ENCODE measurements at regions not wholly inside any gene's neighbourhood (a gene's known extent, or its start where the extent isn't known, plus 50 kb on each side); places are given as distances from the start of the nearest gene placed in this dataset.

GRCh38 chr18:54433368-54433767 lies 75.7 kb downstream of the C18orf54 start:
- H3K27me3 ChIP-seq (ENCODE audit: control insufficient read depth in 2 of 2, insufficient read depth in 2 of 2, low read length in 2 of 2), result no peaks in the 10 kb centered on the region
- no peaks in the 10 kb centered on the region for H3K9me3 ChIP-seq (ENCODE audit: control insufficient read depth in 2 of 2, low read length in 2 of 2)
- no peak overlapping the region for H3K4me3 ChIP-seq (ENCODE audit: low read length in 2 of 2)
- peaks cover 2 to 5% of the 10 kb centered on the region in 2 donors for H3K4me1 ChIP-seq (ENCODE audit: control insufficient read depth in 2 of 2, insufficient read depth in 2 of 2, low read length in 2 of 2)
- no peak overlapping the region for H3K27ac ChIP-seq (ENCODE audit: low read depth in 2 of 2, low read length in 2 of 2)
- H3K9ac ChIP-seq (ENCODE audit: low read depth in 1 of 2, low read length in 2 of 2), result no peak overlapping the region
- no peaks in the 10 kb centered on the region for H3K36me3 ChIP-seq (ENCODE audit: control insufficient read depth in 2 of 2, insufficient read depth in 2 of 2, low read length in 2 of 2)

- Histone ChIP-seq H3K4me3 (ENCODE audit: low read length in 2 of 2) (no peak overlapping the region), H3K9ac (ENCODE audit: low read depth in 1 of 2, low read length in 2 of 2) (no peak overlapping the region), H3K27ac (ENCODE audit: low read depth in 2 of 2, low read length in 2 of 2) (no peak overlapping the region), H3K9me3 (ENCODE audit: control insufficient read depth in 2 of 2, low read length in 2 of 2) (no peaks in the 10 kb centered on the region), H3K4me1 (ENCODE audit: control insufficient read depth in 2 of 2, insufficient read depth in 2 of 2, low read length in 2 of 2) (peaks cover 2 to 5% of the 10 kb centered on the region in 2 donors), H3K36me3 (ENCODE audit: control insufficient read depth in 2 of 2, insufficient read depth in 2 of 2, low read length in 2 of 2) (no peaks in the 10 kb centered on the region), H3K27me3 (ENCODE audit: control insufficient read depth in 2 of 2, insufficient read depth in 2 of 2, low read length in 2 of 2) (no peaks in the 10 kb centered on the region)
These were observed 76.2 kb downstream of the C18orf54 start for GRCh38 chr18:54433857-54434256.

GRCh38 chr18:54434453-54434852 lies 76.7 kb downstream of the C18orf54 start:
- no peaks in the 10 kb centered on the region for H3K9me3 ChIP-seq (ENCODE audit: control insufficient read depth in 2 of 2, low read length in 2 of 2)
- no peak overlapping the region for H3K4me3 ChIP-seq (ENCODE audit: low read length in 2 of 2)
- no peak overlapping the region for H3K9ac ChIP-seq (ENCODE audit: low read depth in 1 of 2, low read length in 2 of 2)
- H3K27me3 ChIP-seq (ENCODE audit: control insufficient read depth in 2 of 2, insufficient read depth in 2 of 2, low read length in 2 of 2), result no peaks in the 10 kb centered on the region
- no peak overlapping the region for H3K27ac ChIP-seq (ENCODE audit: low read depth in 2 of 2, low read length in 2 of 2)
- no peaks in the 10 kb centered on the region for H3K36me3 ChIP-seq (ENCODE audit: control insufficient read depth in 2 of 2, insufficient read depth in 2 of 2, low read length in 2 of 2)
- peaks cover 2 to 5% of the 10 kb centered on the region in 2 donors for H3K4me1 ChIP-seq (ENCODE audit: control insufficient read depth in 2 of 2, insufficient read depth in 2 of 2, low read length in 2 of 2)

GRCh38 chr18:54436501-54436900 lies 78.8 kb downstream of the C18orf54 start:
- Histone ChIP-seq H3K27me3 (ENCODE audit: control insufficient read depth in 2 of 2, insufficient read depth in 2 of 2, low read length in 2 of 2) (no peaks in the 10 kb centered on the region), H3K36me3 (ENCODE audit: control insufficient read depth in 2 of 2, insufficient read depth in 2 of 2, low read length in 2 of 2) (no peaks in the 10 kb centered on the region), H3K4me3 (ENCODE audit: low read length in 2 of 2) (no peak overlapping the region), H3K4me1 (ENCODE audit: control insufficient read depth in 2 of 2, insufficient read depth in 2 of 2, low read length in 2 of 2) (peaks cover 2 to 3% of the 10 kb centered on the region in 2 donors), H3K9me3 (ENCODE audit: control insufficient read depth in 2 of 2, low read length in 2 of 2) (no peaks in the 10 kb centered on the region), H3K9ac (ENCODE audit: low read depth in 1 of 2, low read length in 2 of 2) (no peak overlapping the region), H3K27ac (ENCODE audit: low read depth in 2 of 2, low read length in 2 of 2) (no peak overlapping the region)

GRCh38 chr18:54440292-54440691 lies 82.6 kb downstream of the C18orf54 start:
- H3K27ac ChIP-seq (ENCODE audit: low read depth in 2 of 2, low read length in 2 of 2), result no peak overlapping the region
- H3K4me3 ChIP-seq (ENCODE audit: low read length in 2 of 2), result no peak overlapping the region
- H3K9me3 ChIP-seq (ENCODE audit: control insufficient read depth in 2 of 2, low read length in 2 of 2), result no peaks in the 10 kb centered on the region
- no peaks in the 10 kb centered on the region for H3K27me3 ChIP-seq (ENCODE audit: control insufficient read depth in 2 of 2, insufficient read depth in 2 of 2, low read length in 2 of 2)
- no peak overlapping the region for H3K9ac ChIP-seq (ENCODE audit: low read depth in 1 of 2, low read length in 2 of 2)
- no peaks in the 10 kb centered on the region for H3K36me3 ChIP-seq (ENCODE audit: control insufficient read depth in 2 of 2, insufficient read depth in 2 of 2, low read length in 2 of 2)
- no peaks in the 10 kb centered on the region for H3K4me1 ChIP-seq (ENCODE audit: control insufficient read depth in 2 of 2, insufficient read depth in 2 of 2, low read length in 2 of 2)

- no peak overlapping the region for H3K4me3 ChIP-seq (ENCODE audit: low read length in 2 of 2)
- H3K4me1 ChIP-seq (ENCODE audit: control insufficient read depth in 2 of 2, insufficient read depth in 2 of 2, low read length in 2 of 2), result no peaks in the 10 kb centered on the region
- no peaks in the 10 kb centered on the region for H3K27me3 ChIP-seq (ENCODE audit: control insufficient read depth in 2 of 2, insufficient read depth in 2 of 2, low read length in 2 of 2)
- no peak overlapping the region for H3K9ac ChIP-seq (ENCODE audit: low read depth in 1 of 2, low read length in 2 of 2)
- H3K27ac ChIP-seq (ENCODE audit: low read depth in 2 of 2, low read length in 2 of 2), result no peak overlapping the region
- H3K36me3 ChIP-seq (ENCODE audit: control insufficient read depth in 2 of 2, insufficient read depth in 2 of 2, low read length in 2 of 2), result no peaks in the 10 kb centered on the region
- no peaks in the 10 kb centered on the region for H3K9me3 ChIP-seq (ENCODE audit: control insufficient read depth in 2 of 2, low read length in 2 of 2)
These were observed 86.7 kb downstream of the C18orf54 start for GRCh38 chr18:54444319-54444914.

- H3K27me3 ChIP-seq (ENCODE audit: control insufficient read depth in 2 of 2, insufficient read depth in 2 of 2, low read length in 2 of 2), result no peaks in the 10 kb centered on the region
- H3K4me1 ChIP-seq (ENCODE audit: control insufficient read depth in 2 of 2, insufficient read depth in 2 of 2, low read length in 2 of 2), result no peaks in the 10 kb centered on the region
- H3K27ac ChIP-seq (ENCODE audit: low read depth in 2 of 2, low read length in 2 of 2), result no peak overlapping the region
- H3K9me3 ChIP-seq (ENCODE audit: control insufficient read depth in 2 of 2, low read length in 2 of 2), result no peaks in the 10 kb centered on the region
- no peak overlapping the region for H3K9ac ChIP-seq (ENCODE audit: low read depth in 1 of 2, low read length in 2 of 2)
- H3K4me3 ChIP-seq (ENCODE audit: low read length in 2 of 2), result no peak overlapping the region
- H3K36me3 ChIP-seq (ENCODE audit: control insufficient read depth in 2 of 2, insufficient read depth in 2 of 2, low read length in 2 of 2), result no peaks in the 10 kb centered on the region
These were observed 96.3 kb downstream of the C18orf54 start for GRCh38 chr18:54453996-54454395.

- Histone ChIP-seq H3K4me3 (ENCODE audit: low read length in 2 of 2) (no peak overlapping the region), H3K9ac (ENCODE audit: low read depth in 1 of 2, low read length in 2 of 2) (no peak overlapping the region), H3K36me3 (ENCODE audit: control insufficient read depth in 2 of 2, insufficient read depth in 2 of 2, low read length in 2 of 2) (no peaks in the 10 kb centered on the region), H3K27me3 (ENCODE audit: control insufficient read depth in 2 of 2, insufficient read depth in 2 of 2, low read length in 2 of 2) (no peaks in the 10 kb centered on the region), H3K27ac (ENCODE audit: low read depth in 2 of 2, low read length in 2 of 2) (no peak overlapping the region), H3K9me3 (ENCODE audit: control insufficient read depth in 2 of 2, low read length in 2 of 2) (peaks cover 3 to 4% of the 10 kb centered on the region in 2 donors), H3K4me1 (ENCODE audit: control insufficient read depth in 2 of 2, insufficient read depth in 2 of 2, low read length in 2 of 2) (no peaks in the 10 kb centered on the region)
These were observed 107.8 kb downstream of the C18orf54 start for GRCh38 chr18:54465502-54465901.

GRCh38 chr18:54466248-54467005 lies 108.7 kb downstream of the C18orf54 start:
- peaks cover 3 to 4% of the 10 kb centered on the region in 2 donors for H3K9me3 ChIP-seq (ENCODE audit: control insufficient read depth in 2 of 2, low read length in 2 of 2)
- no peaks in the 10 kb centered on the region for H3K27me3 ChIP-seq (ENCODE audit: control insufficient read depth in 2 of 2, insufficient read depth in 2 of 2, low read length in 2 of 2)
- no peak overlapping the region for H3K9ac ChIP-seq (ENCODE audit: low read depth in 1 of 2, low read length in 2 of 2)
- H3K4me1 ChIP-seq (ENCODE audit: control insufficient read depth in 2 of 2, insufficient read depth in 2 of 2, low read length in 2 of 2), result no peaks in the 10 kb centered on the region
- H3K36me3 ChIP-seq (ENCODE audit: control insufficient read depth in 2 of 2, insufficient read depth in 2 of 2, low read length in 2 of 2), result no peaks in the 10 kb centered on the region
- no peak overlapping the region for H3K27ac ChIP-seq (ENCODE audit: low read depth in 2 of 2, low read length in 2 of 2)
- no peak overlapping the region for H3K4me3 ChIP-seq (ENCODE audit: low read length in 2 of 2)

GRCh38 chr18:54479365-54479764 lies 111.7 kb upstream of the DYNAP start:
- no peak overlapping the region for H3K27ac ChIP-seq (ENCODE audit: low read depth in 2 of 2, low read length in 2 of 2)
- H3K9ac ChIP-seq (ENCODE audit: low read depth in 1 of 2, low read length in 2 of 2), result no peak overlapping the region
- H3K4me1 ChIP-seq (ENCODE audit: control insufficient read depth in 2 of 2, insufficient read depth in 2 of 2, low read length in 2 of 2), result no peaks in the 10 kb centered on the region
- H3K4me3 ChIP-seq (ENCODE audit: low read length in 2 of 2), result no peak overlapping the region
- no peaks in the 10 kb centered on the region for H3K27me3 ChIP-seq (ENCODE audit: control insufficient read depth in 2 of 2, insufficient read depth in 2 of 2, low read length in 2 of 2)
- H3K36me3 ChIP-seq (ENCODE audit: control insufficient read depth in 2 of 2, insufficient read depth in 2 of 2, low read length in 2 of 2), result no peaks in the 10 kb centered on the region
- H3K9me3 ChIP-seq (ENCODE audit: control insufficient read depth in 2 of 2, low read length in 2 of 2), result no peaks in the 10 kb centered on the region
